HG02610 (cell line): ENCODE measurements at regions not wholly inside any gene's neighbourhood (a gene's known extent, or its start where the extent isn't known, plus 50 kb on each side); places are given as distances from the start of the nearest gene placed in this dataset.
"Not testable (repeated sequence)": the region's sequence is repeated elsewhere in the genome, so short reads cannot be mapped to it uniquely, and the experiment has no call there.

Experiments used
- ATAC-seq: cut with Tn5 transposase; IDR thresholded peaks from one replicate; pipeline ENCODE4 v1.9.1; 2021; ENCODE audit warnings: mild to moderate bottlenecking, moderate library complexity; ENCODE audit not compliant: unreplicated experiment

- ATAC-seq = no peak
These were observed 185.2 kb downstream of the AEBP2 start for GRCh38 chr12:19624491-19624890.

DNA sequence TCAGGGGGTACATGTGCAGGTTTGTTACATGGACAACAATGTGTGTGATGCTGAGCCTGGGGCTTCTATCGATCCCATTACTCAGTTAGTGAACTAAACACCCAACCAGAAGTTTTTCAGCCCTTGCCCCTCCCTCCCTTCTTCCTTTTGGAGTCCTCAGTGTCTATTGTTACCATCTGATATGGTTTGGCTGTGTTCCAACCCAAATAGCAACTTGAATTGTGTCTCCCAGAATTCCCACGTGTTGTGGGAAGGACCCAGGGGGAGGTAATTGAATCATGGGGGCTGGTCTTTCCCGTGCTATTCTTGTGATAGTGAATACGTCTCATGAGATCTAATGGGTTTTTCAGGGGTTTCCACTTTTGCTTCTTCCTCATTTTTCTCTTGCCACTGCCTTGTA is 186.3 kb downstream of the AEBP2 start:
- not testable (repeated sequence) for ATAC-seq

GRCh38 chr12:19627719-19628118 is 188.4 kb downstream of the AEBP2 start:
- ATAC-seq = no peak

- no peak for ATAC-seq
These were observed 191.2 kb downstream of the AEBP2 start for GRCh38 chr12:19630536-19630935.

GRCh38 chr12:19633194-19633593 is 193.9 kb downstream of the AEBP2 start:
- ATAC-seq = no peak

- no peak for ATAC-seq
These were observed 194.3 kb downstream of the AEBP2 start for GRCh38 chr12:19633641-19634040.

GRCh38 chr12:19639781-19640415 is 200.6 kb downstream of the AEBP2 start:
- no peak for ATAC-seq

DNA sequence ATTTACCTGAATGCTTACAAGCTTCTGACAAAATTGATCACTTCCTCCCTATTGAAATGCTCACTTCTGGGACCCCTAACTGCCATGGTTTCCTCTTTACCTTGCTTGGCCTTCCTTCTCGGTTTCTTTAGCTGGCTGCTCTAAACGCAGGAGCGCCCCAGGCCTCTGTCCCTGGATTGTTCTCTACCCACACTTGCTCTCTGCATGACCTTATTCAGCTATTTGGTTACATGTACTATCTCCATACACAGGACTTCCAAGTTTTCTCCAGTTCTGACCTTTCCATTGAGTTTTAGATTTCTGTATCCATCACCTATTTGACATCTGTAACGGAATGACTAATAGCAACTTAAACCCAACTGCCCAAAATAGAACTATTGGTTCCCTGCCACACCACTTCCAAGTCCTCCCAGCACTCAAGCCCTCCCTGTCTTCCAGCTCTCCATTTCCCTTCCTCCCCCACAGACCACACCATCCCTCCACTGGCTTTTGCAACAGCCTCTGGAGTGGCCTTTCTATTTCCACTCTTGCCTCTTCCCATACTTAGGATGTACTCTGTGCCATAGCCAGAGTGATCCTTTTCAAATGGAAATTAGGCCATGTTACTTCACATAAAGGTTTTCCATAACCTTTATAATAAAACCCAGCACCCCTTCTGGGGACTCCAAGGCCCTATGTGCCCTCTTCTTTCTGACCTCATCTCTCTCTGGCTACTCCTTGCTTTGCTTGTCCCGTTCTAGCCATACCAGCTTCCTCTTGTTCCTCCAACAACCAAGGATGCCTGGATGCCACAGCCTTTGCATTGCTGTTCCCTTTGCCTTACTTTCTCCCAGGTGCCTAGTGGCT is 202.2 kb downstream of the AEBP2 start:
- ATAC-seq = no peak

- ATAC-seq = no peak
These were observed 203.1 kb downstream of the AEBP2 start for GRCh38 chr12:19642345-19642744.

DNA sequence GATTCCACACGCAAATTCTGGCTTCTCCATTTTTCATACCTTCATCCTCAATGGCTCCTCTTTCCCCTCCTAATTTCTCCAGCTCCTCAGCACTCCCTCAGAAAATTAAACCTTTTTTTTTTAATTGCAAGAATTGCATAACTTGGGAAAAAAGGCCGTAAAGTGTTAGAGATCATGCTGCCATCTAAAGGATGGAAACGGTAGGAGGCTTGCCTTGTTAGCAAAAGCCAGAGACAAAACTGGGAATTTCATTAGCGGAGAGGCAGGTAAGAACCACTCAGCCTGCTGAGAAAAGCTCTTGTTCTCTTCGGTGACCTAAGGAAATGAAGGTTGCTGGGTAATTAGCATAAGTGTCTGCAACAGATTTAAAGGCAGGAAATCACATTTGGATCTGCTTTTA is 204.3 kb downstream of the AEBP2 start:
- ATAC-seq = no peak

GRCh38 chr12:19644571-19644970 is 205.3 kb downstream of the AEBP2 start:
- no peak for ATAC-seq

DNA sequence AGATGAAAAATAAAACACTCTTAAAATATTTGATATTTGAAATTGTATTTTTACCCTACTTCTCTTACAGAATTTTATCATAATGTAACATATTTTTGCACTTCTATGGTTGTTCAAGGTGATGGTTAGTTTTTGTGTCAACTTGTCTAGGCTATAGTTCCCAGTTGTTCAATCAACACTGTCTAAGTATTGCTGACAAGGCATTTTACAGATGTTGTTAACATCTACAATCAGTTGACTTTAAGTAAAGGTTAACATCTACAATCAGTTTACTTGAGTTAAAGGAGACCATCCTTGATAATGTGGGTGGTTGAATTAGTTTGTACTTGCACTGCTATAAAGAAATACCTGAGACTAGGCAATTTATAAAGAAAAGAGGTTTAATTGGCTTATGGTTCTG is 206.5 kb downstream of the AEBP2 start:
- ATAC-seq = no peak

GRCh38 chr12:19646599-19646998 is 207.3 kb downstream of the AEBP2 start:
- ATAC-seq = no peak

DNA sequence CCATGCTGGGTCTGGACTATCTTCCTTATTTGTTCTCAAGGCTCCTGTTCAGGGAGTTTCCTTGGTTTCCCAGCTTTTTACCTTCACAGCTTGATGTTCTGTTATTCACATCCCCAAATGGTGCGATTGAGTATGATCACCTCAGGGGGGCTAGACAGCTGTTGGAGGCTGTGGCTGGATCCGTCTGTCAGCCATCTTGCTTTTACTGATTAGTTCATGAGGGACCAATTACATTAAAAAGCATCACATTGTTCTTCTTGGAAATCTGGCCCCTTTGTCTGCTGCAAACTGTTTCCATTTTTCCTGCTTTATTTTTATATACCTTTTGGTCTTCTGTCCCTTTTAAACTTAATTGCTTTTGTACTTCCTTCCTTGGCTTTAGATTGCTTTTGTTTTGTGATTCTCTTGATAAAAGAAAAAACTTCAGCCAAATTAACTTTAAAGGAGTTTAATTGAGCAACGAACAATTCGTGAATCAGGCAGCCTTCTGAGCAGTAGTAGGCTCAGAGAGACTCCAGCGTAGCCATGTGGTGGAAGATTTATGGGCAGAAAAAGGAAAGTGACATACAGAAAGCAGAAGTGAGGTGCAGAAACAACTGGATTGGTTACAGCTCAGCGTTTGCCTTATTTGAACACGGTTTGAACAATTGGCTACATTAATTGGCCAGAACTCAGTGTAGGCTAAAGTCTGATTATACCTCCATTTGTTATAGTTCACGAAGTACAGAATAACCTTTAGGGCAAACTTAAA is 208.7 kb downstream of the AEBP2 start:
- no peak for ATAC-seq

- no peak for ATAC-seq
These were observed 209.3 kb downstream of the AEBP2 start for GRCh38 chr12:19648591-19648990.

DNA sequence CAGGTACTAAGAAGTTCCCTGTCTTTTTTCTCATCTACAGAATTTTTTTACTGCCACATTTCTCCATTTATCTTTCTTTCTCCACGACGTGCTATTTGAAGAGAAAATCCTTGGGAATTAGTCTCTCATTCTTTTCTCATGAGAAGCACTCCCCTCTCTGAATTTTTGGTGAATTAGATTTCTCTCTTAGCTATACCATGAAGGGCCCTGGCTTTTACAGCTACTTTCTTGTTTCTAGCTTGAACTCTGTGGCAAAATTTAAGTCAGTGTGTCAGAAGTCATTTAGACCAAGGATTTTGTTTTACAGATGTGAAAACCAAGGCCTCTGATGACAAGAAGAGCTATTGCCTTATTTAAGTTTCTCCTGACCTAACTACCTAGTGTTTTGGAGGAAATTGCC is 213.1 kb downstream of the AEBP2 start:
- no peak for ATAC-seq

GRCh38 chr12:19654650-19655376 is 215.5 kb downstream of the AEBP2 start:
- no peak for ATAC-seq

DNA sequence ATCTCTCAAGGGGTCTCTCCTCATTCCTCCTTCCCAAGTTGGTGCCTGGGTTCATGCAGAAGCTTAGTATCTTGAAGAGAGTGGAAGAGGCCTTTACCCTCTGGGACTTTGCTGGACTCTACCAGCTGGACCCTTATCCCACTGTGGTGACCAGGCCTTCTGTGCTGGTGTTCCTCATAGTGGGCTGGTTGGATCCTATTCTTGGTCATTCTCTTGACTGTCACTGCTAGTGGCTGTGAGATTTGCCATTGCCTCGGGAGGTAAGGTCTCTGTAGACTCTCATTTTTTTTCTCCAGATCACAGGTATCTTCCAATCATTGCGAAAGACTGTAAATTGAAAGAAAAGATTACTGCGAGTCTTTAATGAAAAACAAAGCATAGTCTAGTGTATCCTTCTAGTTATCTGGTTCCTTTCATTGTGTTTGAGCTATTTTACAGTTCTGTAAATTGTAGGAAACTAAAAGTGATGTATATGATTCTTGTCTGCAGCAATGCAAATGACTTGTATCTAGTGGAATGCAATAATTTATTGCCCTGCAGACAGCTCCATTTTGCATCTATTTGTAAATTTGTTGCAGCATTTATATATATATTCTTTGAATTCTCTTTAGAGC is 217.9 kb downstream of the AEBP2 start:
- ATAC-seq = no peak

DNA sequence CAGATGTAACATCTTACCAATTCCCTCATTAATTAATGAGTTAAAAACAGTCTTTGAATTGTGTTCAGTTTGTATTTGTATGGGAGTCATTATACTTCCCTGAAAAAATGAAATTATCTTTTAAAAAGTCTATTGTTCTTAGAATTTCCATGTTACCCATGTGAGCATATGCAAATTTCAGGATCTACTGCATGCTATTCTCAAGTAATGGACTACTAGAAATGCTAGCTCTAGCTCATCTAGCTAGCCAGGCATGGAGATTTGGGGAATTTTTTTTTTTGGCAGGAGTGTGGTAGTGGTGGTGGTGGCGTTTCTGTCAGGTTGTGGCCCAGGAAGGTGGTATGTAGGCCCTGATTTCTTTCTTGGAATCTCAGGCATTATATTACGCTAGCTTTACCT is 218.4 kb downstream of the AEBP2 start:
- no peak for ATAC-seq

DNA sequence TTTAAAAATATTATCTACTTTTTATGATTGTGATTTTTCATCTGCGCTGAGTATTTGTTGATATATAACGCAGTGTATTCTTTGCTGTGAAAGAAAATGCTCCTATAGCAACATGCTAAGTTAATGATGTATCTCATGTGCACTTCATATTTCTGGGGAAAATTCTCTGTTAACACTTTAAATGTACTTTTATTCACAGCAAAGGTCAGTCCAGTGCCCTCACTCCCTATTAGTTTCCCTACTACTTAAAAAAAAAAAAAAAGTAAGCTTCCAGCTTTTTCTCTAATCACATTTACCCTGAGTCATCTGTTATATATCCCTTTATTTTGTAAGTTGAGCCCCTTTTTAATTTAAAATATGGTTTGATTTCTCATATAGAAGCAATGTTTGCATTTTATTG is 219.8 kb downstream of the AEBP2 start:
- ATAC-seq = no peak

DNA sequence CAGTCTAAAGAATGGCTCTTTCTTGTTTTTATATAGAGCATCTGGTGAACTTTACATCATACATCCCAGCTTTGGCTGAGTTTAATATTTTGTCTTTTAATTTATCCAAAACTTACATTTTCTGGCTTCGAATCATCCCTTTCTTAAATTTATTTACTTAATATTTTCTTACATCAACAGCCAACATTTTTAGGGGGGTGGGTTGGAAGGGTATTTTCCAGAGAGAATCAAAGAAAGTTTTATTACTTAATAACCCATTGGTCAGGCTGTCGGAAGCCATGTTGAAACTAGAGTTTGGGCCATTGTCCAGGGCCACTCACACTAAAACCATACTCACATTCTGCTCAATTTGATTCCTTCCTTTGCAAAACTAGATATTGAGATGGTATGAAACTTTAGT is 220.2 kb downstream of the AEBP2 start:
- ATAC-seq = no peak
